Naive thymus-derived CD4-positive, alpha-beta T cell (primary cell): ENCODE measurements at regions not wholly inside any gene's neighbourhood (a gene's known extent, or its start where the extent isn't known, plus 50 kb on each side); places are given as distances from the start of the nearest gene placed in this dataset.
"Not testable (repeated sequence)": the region's sequence is repeated elsewhere in the genome, so short reads cannot be mapped to it uniquely, and the experiment has no call there.

Experiments used
- ATAC-seq: fragments of 150-1000 bp; cut with Tn5 transposase; 2 replicates; pipeline ENCODE4 v1.10.0; 2021; ENCODE audit warnings: mild to moderate bottlenecking, moderate library complexity
- CTCF ChIA-PET: fragments of 350-600 bp; sonication (Branson Sonifier 250); formaldehyde crosslinking; loops from one replicate; lab custom pipeline; 2021; ENCODE audit warnings: antibody characterized with exemption; lab: Charles Lee
- POLR2A ChIA-PET: fragments of 350-600 bp; sonication (Branson Sonifier 250); formaldehyde crosslinking; loops from one replicate; lab custom pipeline; 2021; ENCODE audit warnings: antibody characterized with exemption, inconsistent platforms; lab: Charles Lee
- DNase-seq, 9 donors: peaks; one replicate each; pipeline versions ENCODE4 v3.0.0 to v3.0.0-alpha.2; 2020 to 2022; ENCODE audit warnings: mixed read lengths in 1 of 9
- H3K27ac ChIP-seq: one replicate; pipeline ENCODE4 v1.7.0; 2013; ENCODE audit warnings: mild to moderate bottlenecking, low read depth, low read length, moderate library complexity
- H3K27me3 ChIP-seq, 2 donors: one replicate each; pipeline ENCODE4 v1.7.0; 2013; ENCODE audit warnings: low read length in 2 of 2, mild to moderate bottlenecking in 2 of 2, moderate library complexity in 2 of 2; ENCODE audit not compliant: control insufficient read depth in 2 of 2, insufficient read depth in 2 of 2
- H3K36me3 ChIP-seq, 3 experiments: 1 replicate in 2 of 3; 2 replicates in 1 of 3; pipeline ENCODE4 v1.7.0; 2013; ENCODE audit warnings: low read length in 3 of 3, mild to moderate bottlenecking in 3 of 3, moderate library complexity in 1 of 3; ENCODE audit not compliant: insufficient read depth in 3 of 3, control insufficient read depth in 2 of 3
- H3K4me1 ChIP-seq, 2 donors: one replicate each; pipeline ENCODE4 v1.7.0; 2013; ENCODE audit warnings: low read length in 2 of 2, mild to moderate bottlenecking in 2 of 2, moderate library complexity in 1 of 2; ENCODE audit not compliant: control insufficient read depth in 2 of 2, insufficient read depth in 2 of 2
- H3K4me3 ChIP-seq: 2 replicates; pipeline ENCODE4 v1.7.0; 2013; ENCODE audit warnings: mild to moderate bottlenecking, low read length
- H3K9me3 ChIP-seq, 3 experiments: 1 replicate in 2 of 3; 2 replicates in 1 of 3; pipeline ENCODE4 v1.7.0; 2013; ENCODE audit warnings: low read length in 3 of 3; ENCODE audit not compliant: control insufficient read depth in 2 of 3
- H3K27ac Mint-ChIP-seq, 9 donors: one replicate each; pipeline ENCODE4 v1.8.0; 2020 to 2022; ENCODE audit warnings: mixed read lengths in 9 of 9, mild to moderate bottlenecking in 8 of 9, moderate library complexity in 5 of 9, inconsistent platforms in 2 of 9
- H3K27me3 Mint-ChIP-seq, 5 donors: one replicate each; pipeline ENCODE4 v1.8.0; 2021 to 2022; ENCODE audit warnings: mixed read lengths in 5 of 5, mild to moderate bottlenecking in 1 of 5
- H3K36me3 Mint-ChIP-seq, 5 donors: one replicate each; pipeline ENCODE4 v1.8.0; 2020 to 2022; ENCODE audit warnings: mixed read lengths in 5 of 5, mild to moderate bottlenecking in 3 of 5, inconsistent platforms in 1 of 5
- H3K4me1 Mint-ChIP-seq, 7 donors: one replicate each; pipeline ENCODE4 v1.8.0; 2020 to 2022; ENCODE audit warnings: mixed read lengths in 7 of 7, mild to moderate bottlenecking in 3 of 7, inconsistent platforms in 1 of 7
- H3K4me3 Mint-ChIP-seq, 10 donors: one replicate each; pipeline ENCODE4 v1.8.0; 2020 to 2022; ENCODE audit warnings: mild to moderate bottlenecking in 10 of 10, mixed read lengths in 10 of 10, moderate library complexity in 6 of 10, inconsistent platforms in 2 of 10
- H3K9me3 Mint-ChIP-seq, 11 donors: one replicate each; pipeline ENCODE4 v1.8.0; 2020 to 2022; ENCODE audit warnings: mixed read lengths in 11 of 11, mild to moderate bottlenecking in 4 of 11, inconsistent platforms in 1 of 11, moderate library complexity in 1 of 11
- intact Hi-C, 2 donors: fragments of 100-400 bp; cut with micrococcal nuclease; formaldehyde crosslinking; loops; one replicate each; pipeline ENCODE4 v1.15.1; 2023

GRCh38 chr18:67778016-67778415 lies 261.5 kb upstream of the DSEL start:
- DNase-seq (no peak), ATAC-seq (no peak)
- Histone ChIP-seq H3K9me3 (no peaks in the 10 kb centered on the region), H3K27me3 (no peaks in the 10 kb centered on the region), H3K4me3 (no peak overlapping the region), H3K27ac (no peak overlapping the region), H3K36me3 (no peaks in the 10 kb centered on the region), H3K4me1 (no peaks in the 10 kb centered on the region)
- Mint-ChIP-seq H3K4me1 (no peaks in the 10 kb centered on the region), H3K36me3 (no peaks in the 10 kb centered on the region), H3K4me3 (no peak overlapping the region), H3K27me3 (peaks cover 0 to 4% (median 0%) of the 10 kb centered on the region in 5 donors), H3K9me3 (peaks cover 0 to 2% (median 0%) of the 10 kb centered on the region in 11 donors), H3K27ac (no peak overlapping the region)
- POLR2A ChIA-PET, result no interaction called here
- intact Hi-C loops, result no loop called here
- CTCF ChIA-PET, result no interaction called here

GRCh38 chr18:67776929-67777328 lies 260.4 kb upstream of the DSEL start:
- Mint-ChIP-seq H3K36me3 (no peaks in the 10 kb centered on the region), H3K9me3 (peaks cover 0 to 2% (median 0%) of the 10 kb centered on the region in 11 donors), H3K4me3 (no peak overlapping the region), H3K4me1 (no peaks in the 10 kb centered on the region), H3K27ac (no peak overlapping the region), H3K27me3 (peaks cover 0 to 4% (median 0%) of the 10 kb centered on the region in 5 donors)
- no peak for DNase-seq
- Histone ChIP-seq H3K9me3 (no peaks in the 10 kb centered on the region), H3K36me3 (no peaks in the 10 kb centered on the region), H3K4me1 (no peaks in the 10 kb centered on the region), H3K27me3 (no peaks in the 10 kb centered on the region), H3K4me3 (no peak overlapping the region), H3K27ac (no peak overlapping the region)
- no peak for ATAC-seq
- CTCF ChIA-PET, result no interaction called here
- intact Hi-C loops, result no loop called here
- POLR2A ChIA-PET, result interaction anchor here (0.6 kb wide), 1 partner anchor 169 kb away, joined by 3 read pairs; no protein-coding TSS in a partner anchor

GRCh38 chr18:67771271-67771670 lies 254.8 kb upstream of the DSEL start:
- Histone ChIP-seq H3K27ac (no peak overlapping the region), H3K27me3 (no peaks in the 10 kb centered on the region), H3K4me1 (no peaks in the 10 kb centered on the region), H3K4me3 (no peak overlapping the region), H3K36me3 (no peaks in the 10 kb centered on the region), H3K9me3 (no peaks in the 10 kb centered on the region)
- CTCF ChIA-PET, result no interaction called here
- H3K4me1 Mint-ChIP-seq, result no peaks in the 10 kb centered on the region
- no peak for ATAC-seq
- intact Hi-C loops, result no loop called here
- no peaks in the 10 kb centered on the region for H3K36me3 Mint-ChIP-seq
- H3K27me3 Mint-ChIP-seq, result no peaks in the 10 kb centered on the region
- no peak overlapping the region for H3K27ac Mint-ChIP-seq
- no peak for DNase-seq
- H3K4me3 Mint-ChIP-seq, result no peak overlapping the region
- H3K9me3 Mint-ChIP-seq, result peaks cover 0 to 2% (median 0%) of the 10 kb centered on the region in 11 donors
- POLR2A ChIA-PET, result no interaction called here

GRCh38 chr18:67770520-67770919 lies 254.0 kb upstream of the DSEL start:
- POLR2A ChIA-PET, result no interaction called here
- Mint-ChIP-seq H3K4me1 (no peaks in the 10 kb centered on the region), H3K27me3 (no peaks in the 10 kb centered on the region)

GRCh38 chr18:67766930-67767329 lies 250.4 kb upstream of the DSEL start:
- no peak overlapping the region for H3K4me3 ChIP-seq
- no peak overlapping the region for H3K27ac Mint-ChIP-seq
- intact Hi-C loops, result no loop called here
- no peak overlapping the region for H3K27ac ChIP-seq
- no peak overlapping the region for H3K4me3 Mint-ChIP-seq
- no peaks in the 10 kb centered on the region for H3K9me3 Mint-ChIP-seq
- ChIA-PET CTCF (no interaction called here), POLR2A (interaction anchor here (0.6 kb wide), 1 partner anchor 18 kb away, joined by 3 read pairs; no protein-coding TSS in a partner anchor)
- no peaks in the 10 kb centered on the region for H3K27me3 Mint-ChIP-seq
- H3K4me1 ChIP-seq, result no peaks in the 10 kb centered on the region
- DNase-seq, result no peak
- H3K4me1 Mint-ChIP-seq, result no peaks in the 10 kb centered on the region
- H3K36me3 Mint-ChIP-seq, result no peaks in the 10 kb centered on the region
- ATAC-seq, result no peak
- H3K27me3 ChIP-seq, result no peaks in the 10 kb centered on the region
- no peaks in the 10 kb centered on the region for H3K36me3 ChIP-seq
- H3K9me3 ChIP-seq, result no peaks in the 10 kb centered on the region

More at GRCh38 chr18:67770520-67770919, 254.0 kb upstream of the DSEL start:
- no peak overlapping the region for H3K27ac Mint-ChIP-seq
- H3K36me3 ChIP-seq, result no peaks in the 10 kb centered on the region
- ATAC-seq (no peak), DNase-seq (no peak)
- H3K27me3 ChIP-seq, result no peaks in the 10 kb centered on the region
- no peak overlapping the region for H3K4me3 ChIP-seq
- H3K4me3 Mint-ChIP-seq, result no peak overlapping the region
- H3K9me3 Mint-ChIP-seq, result peaks cover 0 to 2% (median 0%) of the 10 kb centered on the region in 11 donors
- H3K36me3 Mint-ChIP-seq, result no peaks in the 10 kb centered on the region
- intact Hi-C loops, result no loop called here
- H3K9me3 ChIP-seq, result no peaks in the 10 kb centered on the region
- H3K4me1 ChIP-seq, result no peaks in the 10 kb centered on the region
- CTCF ChIA-PET, result no interaction called here
- H3K27ac ChIP-seq, result no peak overlapping the region

GRCh38 chr18:67752211-67752610 lies 235.7 kb upstream of the DSEL start:
- CTCF ChIA-PET, H3K9me3 Mint-ChIP-seq, intact Hi-C loops, H3K27ac Mint-ChIP-seq, H3K4me3 Mint-ChIP-seq, POLR2A ChIA-PET, H3K4me3 ChIP-seq, H3K4me1 Mint-ChIP-seq, DNase-seq, H3K36me3 ChIP-seq, H3K27ac ChIP-seq, ATAC-seq, H3K4me1 ChIP-seq, H3K27me3 ChIP-seq, H3K36me3 Mint-ChIP-seq, H3K9me3 ChIP-seq, H3K27me3 Mint-ChIP-seq: not testable (repeated sequence)

GRCh38 chr18:67742954-67743353 lies 226.4 kb upstream of the DSEL start:
- Histone ChIP-seq H3K4me1 (no peaks in the 10 kb centered on the region), H3K4me3 (no peak overlapping the region), H3K36me3 (no peaks in the 10 kb centered on the region), H3K27me3 (no peaks in the 10 kb centered on the region), H3K27ac (no peak overlapping the region), H3K9me3 (no peaks in the 10 kb centered on the region)
- Mint-ChIP-seq H3K27ac (no peak overlapping the region), H3K4me1 (no peaks in the 10 kb centered on the region), H3K27me3 (peaks cover 0 to 4% (median 0%) of the 10 kb centered on the region in 5 donors), H3K4me3 (no peak overlapping the region), H3K9me3 (peaks cover 2 to 41% (median 18%) of the 10 kb centered on the region in 11 donors), H3K36me3 (no peaks in the 10 kb centered on the region)
- ATAC-seq (no peak), DNase-seq (no peak)
- ChIA-PET CTCF (no interaction called here), POLR2A (no interaction called here)
- intact Hi-C loops, result no loop called here
